ENCODE measurements at regions not wholly inside any gene's neighbourhood (a gene's known extent, or its start where the extent isn't known, plus 50 kb on each side); places are given as distances from the start of the nearest gene placed in this dataset.

GRCh38 chr2:56483081-56483480 is 299.3 kb downstream of the CCDC85A start:
- Histone ChIP-seq H3K4me3 (no peak overlapping the region), H3K36me3 (ENCODE audit: insufficient read depth, low read length) (no peaks in the 10 kb centered on the region), H3K9me3 (ENCODE audit: low read depth, low read length) (no peaks in the 10 kb centered on the region), H3K27ac (no peak overlapping the region), H3K9ac (ENCODE audit: insufficient read length) (no peak overlapping the region)
- TF ChIP-seq EZH2 (IDR thresholded peaks at IDR 0.05), result no peak
- TF ChIP-seq POLR2AphosphoS5 (IDR thresholded peaks at IDR 0.05; ENCODE audit: borderline replicate concordance, low read depth, low read length), result no peak
- no peak for TF ChIP-seq FOXP2 (optimal IDR thresholded peaks at IDR 0.05; ENCODE audit: control extremely low read depth, extremely low read length, insufficient read depth)
- no peak for DNase-seq (ENCODE audit: low read depth, low spot score)

- Histone ChIP-seq H3K9me3 (ENCODE audit: low read depth, low read length) (no peaks in the 10 kb centered on the region), H3K36me3 (ENCODE audit: insufficient read depth, low read length) (no peaks in the 10 kb centered on the region), H3K9ac (ENCODE audit: insufficient read length) (no peak overlapping the region), H3K4me3 (no peak overlapping the region), H3K27ac (no peak overlapping the region)
- DNase-seq (ENCODE audit: low read depth, low spot score), result no peak
- TF ChIP-seq EZH2 (IDR thresholded peaks at IDR 0.05) (no peak), FOXP2 (optimal IDR thresholded peaks at IDR 0.05; ENCODE audit: control extremely low read depth, extremely low read length, insufficient read depth) (no peak), POLR2AphosphoS5 (IDR thresholded peaks at IDR 0.05; ENCODE audit: borderline replicate concordance, low read depth, low read length) (no peak)
Measured at GRCh38 chr2:56484906-56485305, 301.1 kb downstream of the CCDC85A start.

- Histone ChIP-seq H3K9me3 (ENCODE audit: low read depth, low read length) (no peaks in the 10 kb centered on the region), H3K27ac (no peak overlapping the region), H3K36me3 (ENCODE audit: insufficient read depth, low read length) (no peaks in the 10 kb centered on the region), H3K4me3 (no peak overlapping the region), H3K9ac (ENCODE audit: insufficient read length) (no peak overlapping the region)
- TF ChIP-seq POLR2AphosphoS5 (IDR thresholded peaks at IDR 0.05; ENCODE audit: borderline replicate concordance, low read depth, low read length) (no peak), FOXP2 (optimal IDR thresholded peaks at IDR 0.05; ENCODE audit: control extremely low read depth, extremely low read length, insufficient read depth) (no peak), EZH2 (IDR thresholded peaks at IDR 0.05) (no peak)
- no peak for DNase-seq (ENCODE audit: low read depth, low spot score)
Measured at GRCh38 chr2:56500317-56500716, 316.5 kb downstream of the CCDC85A start.

GRCh38 chr2:56502616-56503015 is 318.8 kb downstream of the CCDC85A start:
- no peak for TF ChIP-seq FOXP2 (optimal IDR thresholded peaks at IDR 0.05; ENCODE audit: control extremely low read depth, extremely low read length, insufficient read depth)
- no peak for TF ChIP-seq EZH2 (IDR thresholded peaks at IDR 0.05)
- no peak for TF ChIP-seq POLR2AphosphoS5 (IDR thresholded peaks at IDR 0.05; ENCODE audit: borderline replicate concordance, low read depth, low read length)
- H3K4me3 ChIP-seq, result no peak overlapping the region
- no peaks in the 10 kb centered on the region for H3K9me3 ChIP-seq (ENCODE audit: low read depth, low read length)
- H3K27ac ChIP-seq, result no peak overlapping the region
- DNase-seq (ENCODE audit: low read depth, low spot score), result no peak
- no peaks in the 10 kb centered on the region for H3K36me3 ChIP-seq (ENCODE audit: insufficient read depth, low read length)
- no peak overlapping the region for H3K9ac ChIP-seq (ENCODE audit: insufficient read length)

GRCh38 chr2:56505885-56506284 is 322.1 kb downstream of the CCDC85A start:
- no peaks in the 10 kb centered on the region for H3K36me3 ChIP-seq (ENCODE audit: insufficient read depth, low read length)
- H3K27ac ChIP-seq, result no peak overlapping the region
- H3K9me3 ChIP-seq (ENCODE audit: low read depth, low read length), result no peaks in the 10 kb centered on the region
- no peak overlapping the region for H3K9ac ChIP-seq (ENCODE audit: insufficient read length)
- DNase-seq (ENCODE audit: low read depth, low spot score), result no peak
- H3K4me3 ChIP-seq, result no peak overlapping the region
- TF ChIP-seq EZH2 (IDR thresholded peaks at IDR 0.05) (no peak), POLR2AphosphoS5 (IDR thresholded peaks at IDR 0.05; ENCODE audit: borderline replicate concordance, low read depth, low read length) (no peak), FOXP2 (optimal IDR thresholded peaks at IDR 0.05; ENCODE audit: control extremely low read depth, extremely low read length, insufficient read depth) (no peak)

GRCh38 chr2:56508662-56509061 is 324.9 kb downstream of the CCDC85A start:
- DNase-seq (ENCODE audit: low read depth, low spot score), result no peak
- TF ChIP-seq EZH2 (IDR thresholded peaks at IDR 0.05) (no peak), POLR2AphosphoS5 (IDR thresholded peaks at IDR 0.05; ENCODE audit: borderline replicate concordance, low read depth, low read length) (no peak), FOXP2 (optimal IDR thresholded peaks at IDR 0.05; ENCODE audit: control extremely low read depth, extremely low read length, insufficient read depth) (no peak)
- Histone ChIP-seq H3K9ac (ENCODE audit: insufficient read length) (no peak overlapping the region), H3K9me3 (ENCODE audit: low read depth, low read length) (no peaks in the 10 kb centered on the region), H3K27ac (no peak overlapping the region), H3K36me3 (ENCODE audit: insufficient read depth, low read length) (no peaks in the 10 kb centered on the region), H3K4me3 (no peak overlapping the region)

- H3K36me3 ChIP-seq (ENCODE audit: insufficient read depth, low read length), result no peaks in the 10 kb centered on the region
- TF ChIP-seq EZH2 (IDR thresholded peaks at IDR 0.05), result no peak
- TF ChIP-seq POLR2AphosphoS5 (IDR thresholded peaks at IDR 0.05; ENCODE audit: borderline replicate concordance, low read depth, low read length), result no peak
- no peak for TF ChIP-seq FOXP2 (optimal IDR thresholded peaks at IDR 0.05; ENCODE audit: control extremely low read depth, extremely low read length, insufficient read depth)
- H3K9ac ChIP-seq (ENCODE audit: insufficient read length), result no peak overlapping the region
- no peaks in the 10 kb centered on the region for H3K9me3 ChIP-seq (ENCODE audit: low read depth, low read length)
- DNase-seq (ENCODE audit: low read depth, low spot score), result no peak
- no peak overlapping the region for H3K4me3 ChIP-seq
- H3K27ac ChIP-seq, result no peak overlapping the region
Measured at GRCh38 chr2:56510610-56511009, 326.8 kb downstream of the CCDC85A start.

GRCh38 chr2:56515399-56515798 is 331.6 kb downstream of the CCDC85A start:
- H3K9me3 ChIP-seq (ENCODE audit: low read depth, low read length), result no peaks in the 10 kb centered on the region
- H3K36me3 ChIP-seq (ENCODE audit: insufficient read depth, low read length), result no peaks in the 10 kb centered on the region
- no peak overlapping the region for H3K27ac ChIP-seq
- TF ChIP-seq FOXP2 (optimal IDR thresholded peaks at IDR 0.05; ENCODE audit: control extremely low read depth, extremely low read length, insufficient read depth) (no peak), EZH2 (IDR thresholded peaks at IDR 0.05) (no peak), POLR2AphosphoS5 (IDR thresholded peaks at IDR 0.05; ENCODE audit: borderline replicate concordance, low read depth, low read length) (no peak)
- no peak overlapping the region for H3K9ac ChIP-seq (ENCODE audit: insufficient read length)
- no peak for DNase-seq (ENCODE audit: low read depth, low spot score)
- no peak overlapping the region for H3K4me3 ChIP-seq

GRCh38 chr2:56519806-56520205 is 336.0 kb downstream of the CCDC85A start:
- no peak for TF ChIP-seq FOXP2 (optimal IDR thresholded peaks at IDR 0.05; ENCODE audit: control extremely low read depth, extremely low read length, insufficient read depth)
- no peak for TF ChIP-seq POLR2AphosphoS5 (IDR thresholded peaks at IDR 0.05; ENCODE audit: borderline replicate concordance, low read depth, low read length)
- TF ChIP-seq EZH2 (IDR thresholded peaks at IDR 0.05), result no peak
- no peak overlapping the region for H3K9ac ChIP-seq (ENCODE audit: insufficient read length)
- no peak overlapping the region for H3K27ac ChIP-seq
- no peaks in the 10 kb centered on the region for H3K36me3 ChIP-seq (ENCODE audit: insufficient read depth, low read length)
- no peak overlapping the region for H3K4me3 ChIP-seq
- no peak for DNase-seq (ENCODE audit: low read depth, low spot score)
- no peaks in the 10 kb centered on the region for H3K9me3 ChIP-seq (ENCODE audit: low read depth, low read length)
